Suprapubic skin (tissue), 3 donors: ENCODE measurements at regions not wholly inside any gene's neighbourhood (a gene's known extent, or its start where the extent isn't known, plus 50 kb on each side); places are given as distances from the start of the nearest gene placed in this dataset.
"Not testable (repeated sequence)": the region's sequence is repeated elsewhere in the genome, so short reads cannot be mapped to it uniquely, and the experiment has no call there.

Experiments
- CTCF ChIP-seq, 2 donors: fragments of 200-600 bp in 1 of 2; fragments of 450-650 bp in 1 of 2; sonication (generic) in 1 of 2; IDR thresholded peaks; one replicate each; pipeline ENCODE4 v1.5.1; 2016 to 2019; ENCODE audit warnings: antibody characterized with exemption in 2 of 2, mild to moderate bottlenecking in 1 of 2, moderate library complexity in 1 of 2
- EP300 ChIP-seq: sonication (generic); formaldehyde crosslinking; IDR thresholded peaks from one replicate; pipeline ENCODE4 v1.6.1; 2017; ENCODE audit warnings: antibody characterized with exemption
- POLR2A ChIP-seq, 2 donors: fragments of 450-650 bp; IDR thresholded peaks; one replicate each; pipeline ENCODE4 v1.6.1; 2017; ENCODE audit warnings: antibody characterized with exemption in 2 of 2, mild to moderate bottlenecking in 2 of 2, moderate library complexity in 2 of 2

GRCh38 chr7:75237255-75238187 is 145.1 kb downstream of the GTF2IRD2B start:
- not testable (repeated sequence) for TF ChIP-seq POLR2A (IDR thresholded peaks at IDR 0.05); CTCF (IDR thresholded peaks at IDR 0.05); EP300
